SU-DHL-6 (cell line): ENCODE measurements at regions not wholly inside any gene's neighbourhood (a gene's known extent, or its start where the extent isn't known, plus 50 kb on each side); places are given as distances from the start of the nearest gene placed in this dataset.
"Not testable (repeated sequence)": the region's sequence is repeated elsewhere in the genome, so short reads cannot be mapped to it uniquely, and the experiment has no call there.

ENCODE experiments used
- H2AFZ ChIP-seq: fragments of 200-600 bp; sonication (generic); 2 replicates; pipeline ENCODE4 v1.6.1; 2014; ENCODE audit warnings: low read depth, mild to moderate bottlenecking, moderate library complexity, mixed read lengths, antibody characterized with exemption, low read length; ENCODE audit not compliant: severe bottlenecking
- H3F3A ChIP-seq: fragments of 200-600 bp; shearing (Covaris generic); 2 replicates; pipeline ENCODE4 v1.6.0; 2016; ENCODE audit warnings: antibody characterized with exemption, mild to moderate bottlenecking; ENCODE audit not compliant: insufficient read depth
- H3K27ac ChIP-seq: fragments of 200-600 bp; sonication (generic); 2 replicates; pipeline ENCODE4 v1.5.1; 2016; ENCODE audit warnings: low read depth, mild to moderate bottlenecking, low read length, moderate library complexity, mixed read lengths
- H3K27me3 ChIP-seq: fragments of 200-600 bp; sonication (generic), shearing (Covaris generic); 2 replicates; pipeline ENCODE4 v1.6.0; 2014; ENCODE audit warnings: mild to moderate bottlenecking, low read length
- H3K36me3 ChIP-seq: fragments of 200-600 bp; sonication (generic); 2 replicates; pipeline ENCODE4 v1.6.1; 2014; ENCODE audit warnings: mild to moderate bottlenecking, low read length, mixed read lengths
- H3K4me2 ChIP-seq: fragments of 300-600, 200-600 bp; shearing (Covaris generic), sonication (generic); 2 replicates; pipeline ENCODE4 v1.6.0; 2014; ENCODE audit warnings: low read length, low read depth, mild to moderate bottlenecking; ENCODE audit not compliant: poor library complexity, severe bottlenecking
- H3K4me3 ChIP-seq: fragments of 200-600 bp; sonication (generic); 2 replicates; pipeline ENCODE4 v1.5.1; 2014; ENCODE audit warnings: antibody characterized with exemption, low read length, mild to moderate bottlenecking, mixed read lengths; ENCODE audit not compliant: insufficient read depth, poor library complexity, severe bottlenecking
- H3K79me2 ChIP-seq: fragments of 200-600 bp; sonication (generic); 2 replicates; pipeline ENCODE4 v1.6.1; 2014; ENCODE audit warnings: mild to moderate bottlenecking, low read length, moderate library complexity; ENCODE audit not compliant: insufficient read depth
- H3K9ac ChIP-seq: fragments of 200-600 bp; sonication (generic); 2 replicates; pipeline ENCODE4 v1.7.0; 2014; ENCODE audit warnings: mild to moderate bottlenecking, low read length
- H3K9me2 ChIP-seq: fragments of 200-600 bp; sonication (generic); replicated peaks from 2 replicates; pipeline ENCODE4 v1.6.1; 2014; ENCODE audit warnings: low read length; ENCODE audit not compliant: insufficient read depth
- H3K9me3 ChIP-seq: fragments of 200-600 bp; sonication (generic); 2 replicates; pipeline ENCODE4 v1.6.1; 2014; ENCODE audit warnings: low read length, mixed read lengths; ENCODE audit not compliant: insufficient read depth
- H4K20me1 ChIP-seq: fragments of 200-600 bp; sonication (generic); 2 replicates; pipeline ENCODE4 v1.6.1; 2014; ENCODE audit warnings: low read depth, mild to moderate bottlenecking, antibody characterized with exemption, low read length, moderate library complexity, mixed read lengths
- EZH2phosphoT487 ChIP-seq: fragments of 200-600 bp; sonication (generic), shearing (Covaris generic); conservative IDR thresholded peaks from 2 replicates; pipeline ENCODE4 v1.6.1; 2018; ENCODE audit warnings: mild to moderate bottlenecking, antibody characterized with exemption, low read length, moderate library complexity, mixed read lengths
- TF ChIP-seq, protein P1 (sequence below): fragments of 200-600 bp; sonication (generic); IDR thresholded peaks from one replicate; pipeline ENCODE4 v1.5.1; 2017; ENCODE audit warnings: antibody characterized with exemption, mild to moderate bottlenecking, low read length, moderate library complexity; ENCODE audit not compliant: insufficient read depth, poor library complexity, severe bottlenecking

DNA sequence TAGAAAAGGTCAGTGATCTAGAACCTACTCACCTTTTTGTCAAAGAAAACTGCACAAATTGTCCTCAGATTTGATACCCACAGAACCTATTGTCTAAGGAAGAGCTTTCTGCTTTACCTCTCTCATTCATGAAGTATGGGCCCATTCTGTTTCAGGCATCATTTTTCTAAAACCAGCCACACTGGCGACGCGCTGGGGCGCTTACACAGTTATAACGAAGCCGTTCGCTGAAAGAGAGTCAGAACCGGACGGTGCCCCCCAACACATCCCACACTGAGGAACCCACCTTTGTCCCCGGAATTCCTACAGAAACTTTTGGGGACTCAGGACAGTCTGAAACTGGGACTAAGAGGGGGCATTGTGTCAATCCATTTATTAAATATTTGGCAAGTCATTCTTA is 206.3 kb upstream of the HAAO start:
- Histone ChIP-seq H3K27me3 (no peaks in the 10 kb centered on the region), H3K9me3 (0 out of 2 replicates have a peak, but pooled peaks cover 5% of the 10 kb centered on the region), H2AFZ (no peak overlapping the region), H3K4me3 (no peak overlapping the region), H3F3A (no peaks in the 10 kb centered on the region), H3K79me2 (no peaks in the 10 kb centered on the region), H4K20me1 (no peaks in the 10 kb centered on the region), H3K36me3 (no peaks in the 10 kb centered on the region), H3K9ac (no peak overlapping the region), H3K4me2 (no peak overlapping the region), H3K9me2 (no peaks in the 10 kb centered on the region), H3K27ac (no peak overlapping the region)
- TF ChIP-seq, protein P1, sequence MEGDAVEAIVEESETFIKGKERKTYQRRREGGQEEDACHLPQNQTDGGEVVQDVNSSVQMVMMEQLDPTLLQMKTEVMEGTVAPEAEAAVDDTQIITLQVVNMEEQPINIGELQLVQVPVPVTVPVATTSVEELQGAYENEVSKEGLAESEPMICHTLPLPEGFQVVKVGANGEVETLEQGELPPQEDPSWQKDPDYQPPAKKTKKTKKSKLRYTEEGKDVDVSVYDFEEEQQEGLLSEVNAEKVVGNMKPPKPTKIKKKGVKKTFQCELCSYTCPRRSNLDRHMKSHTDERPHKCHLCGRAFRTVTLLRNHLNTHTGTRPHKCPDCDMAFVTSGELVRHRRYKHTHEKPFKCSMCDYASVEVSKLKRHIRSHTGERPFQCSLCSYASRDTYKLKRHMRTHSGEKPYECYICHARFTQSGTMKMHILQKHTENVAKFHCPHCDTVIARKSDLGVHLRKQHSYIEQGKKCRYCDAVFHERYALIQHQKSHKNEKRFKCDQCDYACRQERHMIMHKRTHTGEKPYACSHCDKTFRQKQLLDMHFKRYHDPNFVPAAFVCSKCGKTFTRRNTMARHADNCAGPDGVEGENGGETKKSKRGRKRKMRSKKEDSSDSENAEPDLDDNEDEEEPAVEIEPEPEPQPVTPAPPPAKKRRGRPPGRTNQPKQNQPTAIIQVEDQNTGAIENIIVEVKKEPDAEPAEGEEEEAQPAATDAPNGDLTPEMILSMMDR: no peak
- TF ChIP-seq EZH2phosphoT487: no peak

DNA sequence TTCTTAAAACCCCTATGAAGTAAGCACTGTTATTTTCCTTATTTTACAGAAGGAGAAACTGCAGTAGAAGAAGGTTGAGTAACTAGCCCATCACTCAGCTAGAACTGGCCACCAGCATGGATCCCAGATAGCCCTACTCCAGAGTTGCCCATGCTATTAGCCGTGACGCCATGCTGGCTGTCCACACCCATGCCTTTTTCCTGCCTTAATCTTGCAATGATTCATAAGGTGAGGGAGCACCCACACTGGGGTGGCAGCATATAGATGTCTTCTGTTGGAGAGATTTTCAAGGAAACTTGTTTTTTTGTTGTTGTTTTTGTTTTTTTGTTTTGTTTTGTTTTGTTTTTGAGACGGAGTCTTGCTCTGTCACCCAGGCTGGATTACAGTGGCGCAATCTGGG is 204.1 kb upstream of the HAAO start:
- Histone ChIP-seq H4K20me1 (no peaks in the 10 kb centered on the region), H3K36me3 (no peaks in the 10 kb centered on the region), H3K9ac (no peak overlapping the region), H3K27me3 (no peaks in the 10 kb centered on the region), H3K9me3 (0 out of 2 replicates have a peak, but pooled peaks cover 5% of the 10 kb centered on the region), H3F3A (no peaks in the 10 kb centered on the region), H3K9me2 (no peaks in the 10 kb centered on the region), H3K27ac (no peak overlapping the region), H3K79me2 (no peaks in the 10 kb centered on the region), H2AFZ (no peak overlapping the region), H3K4me3 (no peak overlapping the region), H3K4me2 (no peak overlapping the region)
- TF ChIP-seq EZH2phosphoT487: no peak
- TF ChIP-seq, protein P1: no peak

DNA sequence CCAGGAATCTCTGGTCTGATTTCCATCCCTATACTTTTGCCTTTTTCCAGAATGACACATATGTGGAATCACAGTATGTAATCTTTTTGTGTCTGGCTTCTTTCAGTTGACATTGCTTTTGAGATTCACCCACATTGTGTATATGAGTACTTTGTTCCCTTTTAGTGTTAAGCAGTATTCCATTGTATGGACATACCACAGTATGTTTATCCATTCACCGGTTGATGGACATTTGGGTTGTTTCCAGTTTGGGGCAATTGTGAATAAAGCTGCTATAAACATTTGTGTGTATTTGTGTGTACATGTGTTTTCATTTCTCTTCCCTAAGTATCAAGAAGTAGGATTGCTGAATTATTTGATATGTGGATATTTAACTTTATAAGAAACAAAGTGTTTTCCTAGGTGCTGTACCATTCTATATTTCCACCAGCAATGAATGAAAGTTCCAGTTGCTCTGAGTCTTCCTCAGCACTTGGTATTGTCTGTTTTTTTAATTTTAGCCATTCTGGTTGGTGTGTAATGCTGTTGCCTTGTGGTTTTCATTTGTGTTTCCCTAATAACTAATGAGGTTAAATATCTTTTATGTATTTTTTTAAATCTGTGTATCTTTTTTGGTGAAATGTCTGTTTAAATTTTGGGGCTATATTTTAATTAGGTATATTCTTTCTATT is 203.5 kb upstream of the HAAO start:
- Histone ChIP-seq H3K27me3 (no peaks in the 10 kb centered on the region), H3K4me2 (no peak overlapping the region)

DNA sequence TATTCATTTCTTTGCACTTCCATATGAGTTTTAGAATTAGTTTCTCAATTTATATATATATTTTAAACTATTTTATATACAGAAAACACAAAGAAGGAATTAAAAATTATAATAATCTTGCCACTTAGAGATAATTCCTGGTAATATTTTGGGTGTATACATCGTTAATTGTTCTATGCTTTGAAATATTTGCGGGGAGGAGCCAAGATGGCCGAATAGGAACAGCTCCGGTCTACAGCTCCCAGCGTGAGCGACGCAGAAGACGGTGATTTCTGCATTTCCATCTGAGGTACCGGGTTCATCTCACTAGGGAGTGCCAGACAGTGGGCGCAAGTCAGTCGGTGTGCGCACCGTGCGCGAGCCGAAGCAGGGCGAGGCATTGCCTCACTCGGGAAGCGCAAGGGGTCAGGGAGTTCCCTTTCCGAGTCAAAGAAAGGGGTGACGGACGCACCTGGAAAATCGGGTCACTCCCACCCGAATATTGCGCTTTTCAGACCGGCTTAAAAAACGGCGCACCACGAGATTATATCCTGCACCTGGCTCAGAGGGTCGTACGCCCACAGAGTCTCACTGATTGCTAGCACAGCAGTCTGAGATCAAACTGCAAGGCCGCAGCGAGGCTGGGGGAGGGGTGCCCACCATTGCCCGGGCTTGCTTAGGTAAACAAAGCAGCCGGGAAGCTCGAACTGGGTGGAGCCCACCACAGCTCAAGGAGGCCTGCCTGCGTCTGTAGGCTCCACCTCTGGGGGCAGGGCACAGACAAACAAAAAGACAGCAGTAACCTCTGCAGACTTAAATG is 197.1 kb upstream of the HAAO start:
- H3K27me3 ChIP-seq, H3K9ac ChIP-seq, H3K9me2 ChIP-seq, H3K9me3 ChIP-seq, H3K79me2 ChIP-seq, H3K36me3 ChIP-seq, H3F3A ChIP-seq, H3K4me2 ChIP-seq, H3K27ac ChIP-seq, H2AFZ ChIP-seq, H3K4me3 ChIP-seq, H4K20me1 ChIP-seq: not testable (repeated sequence)

More for the DNA sequence above, 203.5 kb upstream of the HAAO start:
- H3K4me3 ChIP-seq: no peak overlapping the region
- no peaks in the 10 kb centered on the region for H3K9me2 ChIP-seq
- H3K36me3 ChIP-seq: no peaks in the 10 kb centered on the region
- no peak overlapping the region for H3K9ac ChIP-seq
- TF ChIP-seq EZH2phosphoT487: no peak
- no peak overlapping the region for H2AFZ ChIP-seq
- H3F3A ChIP-seq: no peaks in the 10 kb centered on the region
- no peaks in the 10 kb centered on the region for H3K79me2 ChIP-seq
- no peaks in the 10 kb centered on the region for H4K20me1 ChIP-seq
- 0 out of 2 replicates have a peak, but pooled peaks cover 5% of the 10 kb centered on the region for H3K9me3 ChIP-seq
- no peak overlapping the region for H3K27ac ChIP-seq

DNA sequence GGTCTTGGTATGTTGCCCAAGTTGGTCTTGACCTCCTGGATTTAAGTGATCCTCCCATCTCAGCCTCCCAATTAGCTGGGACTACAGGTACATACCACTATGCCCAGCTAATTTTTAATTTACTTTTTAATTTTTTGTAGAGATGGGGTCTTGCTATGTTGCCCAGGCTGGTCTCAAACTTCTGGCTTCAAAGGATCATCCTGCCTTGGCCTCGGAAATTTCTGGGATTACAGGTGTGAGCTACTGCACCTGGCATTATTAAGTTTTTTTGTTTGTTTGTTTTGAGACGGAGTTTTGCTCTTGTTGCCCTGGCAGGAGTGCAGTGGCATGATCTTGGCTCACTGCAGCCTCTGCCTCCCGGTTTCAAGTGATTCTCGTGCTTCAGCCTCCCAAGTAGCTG is 195.7 kb upstream of the HAAO start:
- not testable (repeated sequence) for H3K27ac ChIP-seq, H2AFZ ChIP-seq, H3K4me3 ChIP-seq, H3K9ac ChIP-seq, H3F3A ChIP-seq, H3K79me2 ChIP-seq, H3K27me3 ChIP-seq, H3K4me2 ChIP-seq, H3K9me2 ChIP-seq, H3K9me3 ChIP-seq, H4K20me1 ChIP-seq, H3K36me3 ChIP-seq
